Caco-2 (cell line): ENCODE measurements at regions not wholly inside any gene's neighbourhood (a gene's known extent, or its start where the extent isn't known, plus 50 kb on each side); places are given as distances from the start of the nearest gene placed in this dataset.
A peak's percentile ranks its signal among the peaks of the same experiment; 100 is the strongest.

Experiments
- BruUV-seq: library from RNA; stranded (reverse); fragments of 400-500 nt; replicated peaks from 2 replicates; lab custom pipeline; 2021; lab: Mats Ljungman, UMichigan
- CTCF ChIA-PET: fragments of 300-600 bp; sonication (Branson Sonifier 250); formaldehyde crosslinking; loops from one replicate; lab custom pipeline; 2022; ENCODE audit warnings: antibody characterized with exemption; lab: Charles Lee
- POLR2A ChIA-PET: fragments of 300-600 bp; sonication (Branson Sonifier 250); formaldehyde crosslinking; loops from one replicate; lab custom pipeline; 2022; ENCODE audit warnings: antibody characterized with exemption; lab: Charles Lee
- DNase-seq, 2 experiments: peaks; one replicate each; pipeline versions ENCODE4 v3.0.0 to v3.0.0-alpha.2; 2020 to 2022
- H3K27me3 ChIP-seq: replicated peaks from 2 replicates; pipeline ENCODE4 v1.6.0; 2011; ENCODE audit warnings: low read length; ENCODE audit not compliant: control insufficient read depth, insufficient read depth
- H3K36me3 ChIP-seq: 2 replicates; pipeline ENCODE4 v1.5.1; 2011; ENCODE audit warnings: low read length; ENCODE audit not compliant: control insufficient read depth, insufficient read depth
- H3K4me1 ChIP-seq: fragments of 250-450 bp; sonication (Bioruptor Pico); 2 replicates; pipeline ENCODE4 v1.5.1; 2020; ENCODE audit warnings: mild to moderate bottlenecking
- H3K4me3 ChIP-seq: 2 replicates; pipeline ENCODE4 v1.5.1; 2011; ENCODE audit warnings: low read depth, mild to moderate bottlenecking, control low read depth, low read length
- H3K9me3 ChIP-seq: fragments of 250-450 bp; sonication (Bioruptor Pico); 2 replicates; pipeline ENCODE4 v1.5.1; 2020; ENCODE audit warnings: mild to moderate bottlenecking, moderate library complexity
- H3K27ac Mint-ChIP-seq: one replicate; pipeline ENCODE4 v1.8.0; 2022; ENCODE audit warnings: mixed read lengths; ENCODE audit not compliant: unreplicated experiment
- H3K27me3 Mint-ChIP-seq: one replicate; pipeline ENCODE4 v1.8.0; 2022; ENCODE audit warnings: mixed read lengths; ENCODE audit not compliant: insufficient read depth, unreplicated experiment
- H3K36me3 Mint-ChIP-seq: one replicate; pipeline ENCODE4 v1.8.0; 2022; ENCODE audit warnings: mild to moderate bottlenecking, mixed read lengths; ENCODE audit not compliant: insufficient read depth, unreplicated experiment
- H3K4me1 Mint-ChIP-seq: one replicate; pipeline ENCODE4 v1.8.0; 2022; ENCODE audit warnings: low read depth, mixed read lengths; ENCODE audit not compliant: unreplicated experiment
- H3K4me3 Mint-ChIP-seq: one replicate; pipeline ENCODE4 v1.8.0; 2022; ENCODE audit warnings: mild to moderate bottlenecking, moderate library complexity, mixed read lengths; ENCODE audit not compliant: unreplicated experiment
- H3K9me3 Mint-ChIP-seq: one replicate; pipeline ENCODE4 v1.8.0; 2022; ENCODE audit warnings: mixed read lengths; ENCODE audit not compliant: unreplicated experiment
- intact Hi-C: fragments of 100-400 bp; cut with micrococcal nuclease; formaldehyde crosslinking; loops from one replicate; pipeline ENCODE4 v1.10.0; 2022; ENCODE audit not compliant: unreplicated experiment
- TF ChIP-seq, protein P1 (sequence below), 2 experiments: fragments of 200-600 bp in 1 of 2; IDR thresholded peaks; 1 replicate in 1 of 2; 2 replicates in 1 of 2; pipeline versions ENCODE4 v1.5.1 to v1.8.0; 2011 to 2022; ENCODE audit warnings: antibody characterized with exemption in 1 of 2, control low read depth in 1 of 2, inconsistent platforms in 1 of 2, low read depth in 1 of 2, low read length in 1 of 2, mild to moderate bottlenecking in 1 of 2, moderate library complexity in 1 of 2; ENCODE audit not compliant: insufficient read depth in 1 of 2, severe bottlenecking in 1 of 2, unreplicated experiment in 1 of 2

DNA sequence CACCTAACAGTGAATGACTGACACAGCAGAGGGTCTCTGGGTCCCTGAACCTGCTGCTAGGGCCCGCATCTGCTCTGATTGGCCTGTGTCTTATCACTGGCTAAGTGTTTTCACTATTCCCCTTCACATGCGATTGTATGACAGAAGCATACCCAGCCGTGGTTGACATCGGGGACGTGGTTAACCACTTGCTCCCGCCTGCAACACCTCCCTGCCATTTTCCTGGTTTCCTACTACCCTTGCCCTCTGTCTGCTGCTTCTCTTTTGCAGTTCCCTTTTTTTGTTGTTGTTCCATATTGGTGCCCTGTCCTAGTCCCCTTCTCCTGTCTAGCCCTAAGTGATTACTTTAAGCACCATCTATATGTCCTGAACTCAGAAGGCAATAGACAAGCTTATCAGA, 177.0 kb downstream of the RGS9 start:
- Histone ChIP-seq H3K4me3 (no peak overlapping the region), H3K4me1 (peaks cover 4% of the 10 kb centered on the region; the same call in 1 of the 2 replicates), H3K27me3 (no peaks in the 10 kb centered on the region), H3K36me3 (no peaks in the 10 kb centered on the region), H3K9me3 (no peaks in the 10 kb centered on the region)
- no TSS peak for BruUV-seq
- no peak for DNase-seq
- ChIA-PET CTCF (no interaction called here), POLR2A (no interaction called here)
- TF ChIP-seq, protein P1, sequence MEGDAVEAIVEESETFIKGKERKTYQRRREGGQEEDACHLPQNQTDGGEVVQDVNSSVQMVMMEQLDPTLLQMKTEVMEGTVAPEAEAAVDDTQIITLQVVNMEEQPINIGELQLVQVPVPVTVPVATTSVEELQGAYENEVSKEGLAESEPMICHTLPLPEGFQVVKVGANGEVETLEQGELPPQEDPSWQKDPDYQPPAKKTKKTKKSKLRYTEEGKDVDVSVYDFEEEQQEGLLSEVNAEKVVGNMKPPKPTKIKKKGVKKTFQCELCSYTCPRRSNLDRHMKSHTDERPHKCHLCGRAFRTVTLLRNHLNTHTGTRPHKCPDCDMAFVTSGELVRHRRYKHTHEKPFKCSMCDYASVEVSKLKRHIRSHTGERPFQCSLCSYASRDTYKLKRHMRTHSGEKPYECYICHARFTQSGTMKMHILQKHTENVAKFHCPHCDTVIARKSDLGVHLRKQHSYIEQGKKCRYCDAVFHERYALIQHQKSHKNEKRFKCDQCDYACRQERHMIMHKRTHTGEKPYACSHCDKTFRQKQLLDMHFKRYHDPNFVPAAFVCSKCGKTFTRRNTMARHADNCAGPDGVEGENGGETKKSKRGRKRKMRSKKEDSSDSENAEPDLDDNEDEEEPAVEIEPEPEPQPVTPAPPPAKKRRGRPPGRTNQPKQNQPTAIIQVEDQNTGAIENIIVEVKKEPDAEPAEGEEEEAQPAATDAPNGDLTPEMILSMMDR (IDR thresholded peaks at IDR 0.05; ENCODE audit: insufficient read depth in 1 of 2, low read depth in 1 of 2, low read length in 1 of 2, severe bottlenecking in 1 of 2, unreplicated experiment in 1 of 2), result no peak
- H3K36me3 Mint-ChIP-seq, result no peaks in the 10 kb centered on the region
- H3K27me3 Mint-ChIP-seq, result no peaks in the 10 kb centered on the region
- no peak overlapping the region for H3K4me3 Mint-ChIP-seq
- H3K27ac Mint-ChIP-seq, result no peak overlapping the region
- peaks cover 8% of the 10 kb centered on the region for H3K4me1 Mint-ChIP-seq
- intact Hi-C loops, result no loop called here
- no peaks in the 10 kb centered on the region for H3K9me3 Mint-ChIP-seq

DNA sequence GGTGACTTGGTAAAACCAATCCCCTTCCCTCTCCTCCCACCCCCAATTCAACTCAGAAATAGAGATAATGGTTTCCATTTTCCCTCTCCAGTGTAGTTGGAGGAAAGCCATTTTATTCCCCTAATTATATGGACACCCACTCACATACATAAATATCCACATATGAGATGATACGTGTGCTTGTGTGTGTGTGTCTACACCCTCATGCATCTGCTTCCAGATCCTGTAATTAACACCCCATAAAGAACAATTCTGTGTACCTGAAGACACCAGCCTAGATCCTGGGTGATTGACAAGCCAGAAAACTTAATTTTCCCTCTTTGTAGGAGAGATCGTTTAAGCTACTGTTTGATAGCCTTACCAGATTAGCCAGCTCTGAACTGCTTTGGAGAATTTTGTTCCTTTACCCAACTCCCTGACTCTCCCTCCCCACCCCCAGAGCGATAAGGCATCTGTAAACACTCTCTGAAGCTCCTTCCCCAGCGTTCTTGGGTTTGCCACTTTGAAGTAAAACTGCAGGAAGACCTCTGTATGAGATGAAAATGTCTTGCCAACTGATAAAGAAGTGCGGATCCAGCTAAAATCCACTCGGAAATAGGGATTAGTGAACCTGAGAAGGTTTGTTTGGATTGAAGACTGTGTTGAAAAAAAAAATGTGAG, 175.7 kb downstream of the RGS9 start:
- TF ChIP-seq, protein P1 (IDR thresholded peaks at IDR 0.05; ENCODE audit: insufficient read depth in 1 of 2, low read depth in 1 of 2, low read length in 1 of 2, severe bottlenecking in 1 of 2, unreplicated experiment in 1 of 2), result no peak
- Mint-ChIP-seq H3K4me3 (no peak overlapping the region), H3K4me1 (peaks cover 8% of the 10 kb centered on the region), H3K36me3 (no peaks in the 10 kb centered on the region), H3K27ac (no peak overlapping the region), H3K27me3 (no peaks in the 10 kb centered on the region), H3K9me3 (no peaks in the 10 kb centered on the region)
- Histone ChIP-seq H3K27me3 (no peaks in the 10 kb centered on the region), H3K36me3 (no peaks in the 10 kb centered on the region), H3K9me3 (0 out of 2 replicates have a peak, but pooled peaks cover 2% of the 10 kb centered on the region), H3K4me1 (peaks cover 4% of the 10 kb centered on the region; the same call in 1 of the 2 replicates), H3K4me3 (no peak overlapping the region)
- DNase-seq, result peak in 1 of 2 experiments; percentile 24
- ChIA-PET POLR2A (no interaction called here), CTCF (interaction anchor here (0.5 to 1.5 kb wide), 4 partner anchors 18 to 143 kb away, joined by 3 to 8 read pairs (median 4); no protein-coding TSS in a partner anchor)
- intact Hi-C loops, result no loop called here
- BruUV-seq, result no TSS peak

DNA sequence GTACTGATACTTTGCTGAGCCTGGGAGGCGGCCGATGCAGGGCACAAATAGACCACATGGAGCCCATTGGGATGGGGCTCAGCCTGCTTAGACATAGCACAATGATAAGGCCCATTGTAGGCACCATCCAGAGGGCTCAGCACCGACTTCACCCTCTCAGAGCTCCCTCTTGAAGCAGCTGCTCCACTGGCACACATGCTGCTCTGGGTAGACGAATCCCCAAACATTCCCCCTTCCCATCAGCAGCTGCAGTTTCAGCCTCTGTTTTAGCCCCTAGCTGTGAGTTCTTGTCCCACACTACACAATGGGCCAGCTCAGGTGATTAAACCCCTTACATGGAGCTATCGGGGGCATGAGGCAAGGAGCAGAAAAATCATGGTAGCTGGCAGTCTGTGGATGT, 174.1 kb downstream of the RGS9 start:
- Histone ChIP-seq H3K9me3 (0 out of 2 replicates have a peak, but pooled peaks cover 2% of the 10 kb centered on the region), H3K27me3 (no peaks in the 10 kb centered on the region), H3K4me3 (no peak overlapping the region), H3K36me3 (no peaks in the 10 kb centered on the region), H3K4me1 (peaks cover 4% of the 10 kb centered on the region; the same call in 1 of the 2 replicates)
- POLR2A ChIA-PET, result no interaction called here
- no peaks in the 10 kb centered on the region for H3K9me3 Mint-ChIP-seq
- no TSS peak for BruUV-seq
- no peaks in the 10 kb centered on the region for H3K36me3 Mint-ChIP-seq
- peaks cover 8% of the 10 kb centered on the region for H3K4me1 Mint-ChIP-seq
- no peaks in the 10 kb centered on the region for H3K27me3 Mint-ChIP-seq
- no peak overlapping the region for H3K27ac Mint-ChIP-seq
- H3K4me3 Mint-ChIP-seq, result no peak overlapping the region
- CTCF ChIA-PET, result no interaction called here
- DNase-seq, result no peak
- TF ChIP-seq, protein P1 (IDR thresholded peaks at IDR 0.05; ENCODE audit: insufficient read depth in 1 of 2, low read depth in 1 of 2, low read length in 1 of 2, severe bottlenecking in 1 of 2, unreplicated experiment in 1 of 2), result no peak
- intact Hi-C loops, result no loop called here
